COLO668 (cell line): ENCODE measurements at regions not wholly inside any gene's neighbourhood (a gene's known extent, or its start where the extent isn't known, plus 50 kb on each side); places are given as distances from the start of the nearest gene placed in this dataset.

Experiments used
- DNase-seq: peaks from one replicate; lab custom pipeline; 2025; ENCODE audit not compliant: unreplicated experiment; lab: John Stamatoyannopoulos, UW

DNA sequence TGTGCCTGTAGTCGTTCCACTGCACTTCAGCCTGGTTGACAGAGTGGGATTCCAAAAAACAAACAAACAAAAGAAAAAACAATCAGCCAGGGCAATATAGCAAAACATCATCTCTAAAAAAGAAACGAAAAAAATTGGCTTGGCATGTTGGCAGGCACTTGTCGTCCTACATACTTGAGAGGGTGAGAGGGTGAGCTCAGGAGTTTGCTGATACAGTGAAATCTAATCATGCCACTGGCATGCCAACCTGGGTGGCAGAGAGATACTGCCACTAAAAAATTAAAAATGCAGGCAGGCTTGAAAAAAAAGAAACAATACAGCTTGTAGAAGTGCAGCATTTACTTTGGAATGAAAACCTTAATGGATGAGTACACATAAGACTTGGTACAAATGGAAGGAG lies 282.9 kb upstream of the RGPD4 start:
- no peak for DNase-seq

DNA sequence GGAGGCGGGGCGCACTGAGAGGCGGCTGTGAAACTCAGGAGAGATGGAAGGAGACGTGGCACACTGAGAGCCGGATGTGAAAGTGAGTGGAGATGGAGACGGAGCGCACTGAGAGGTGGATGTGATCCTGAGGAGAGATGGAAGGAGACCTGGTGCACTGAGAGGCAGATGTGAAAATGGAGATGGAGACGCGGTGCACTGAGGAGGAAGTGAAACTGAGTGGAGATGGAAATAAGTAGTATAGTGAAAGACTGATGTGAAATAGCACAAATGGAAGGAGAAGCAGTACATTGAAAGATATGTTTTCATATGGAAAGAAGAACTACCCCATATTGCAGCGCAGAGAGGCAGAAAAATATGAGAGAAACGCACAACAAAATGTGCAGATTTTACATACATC lies 281.6 kb upstream of the RGPD4 start:
- DNase-seq, result no peak

DNA sequence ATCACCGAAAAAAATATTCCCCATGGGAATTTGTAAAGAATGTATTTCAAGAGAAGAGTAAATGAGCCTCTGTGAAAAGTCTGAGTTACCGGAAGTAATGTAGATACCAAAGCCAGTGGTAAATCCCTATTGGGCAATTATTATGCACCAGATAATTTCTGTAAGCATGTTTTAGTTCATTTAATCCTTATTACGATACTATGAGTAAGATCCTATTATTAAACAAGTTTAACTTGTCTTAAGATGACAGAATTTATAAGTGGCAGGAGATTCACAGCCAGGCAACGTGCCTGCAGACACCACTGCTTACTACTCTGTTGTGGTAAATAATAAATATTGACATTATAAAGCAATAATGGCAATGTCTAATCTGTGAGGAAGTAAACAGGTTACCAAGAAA lies 280.8 kb upstream of the RGPD4 start:
- no peak for DNase-seq

GRCh38 chr2:107548216-107548615 lies 278.5 kb upstream of the RGPD4 start:
- no peak for DNase-seq

DNA sequence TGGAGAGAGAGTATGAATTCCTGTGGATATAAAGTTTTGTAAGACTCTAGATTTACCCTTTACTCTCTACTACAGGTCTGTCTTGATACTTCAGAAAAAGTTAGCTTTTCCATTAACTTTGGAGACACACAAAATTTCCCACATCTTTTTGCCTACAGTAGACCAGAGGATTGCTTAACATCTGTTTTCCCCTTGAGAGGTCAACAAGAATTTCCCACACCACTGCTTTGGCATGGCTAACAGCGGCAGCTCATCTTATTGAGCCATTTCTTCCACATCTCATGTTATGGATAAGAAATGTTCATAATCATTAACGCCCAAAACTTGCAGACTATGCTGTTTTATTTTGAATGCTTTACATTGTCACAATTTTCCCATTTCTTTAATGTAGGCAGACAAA lies 273.6 kb upstream of the RGPD4 start:
- DNase-seq, result no peak

DNA sequence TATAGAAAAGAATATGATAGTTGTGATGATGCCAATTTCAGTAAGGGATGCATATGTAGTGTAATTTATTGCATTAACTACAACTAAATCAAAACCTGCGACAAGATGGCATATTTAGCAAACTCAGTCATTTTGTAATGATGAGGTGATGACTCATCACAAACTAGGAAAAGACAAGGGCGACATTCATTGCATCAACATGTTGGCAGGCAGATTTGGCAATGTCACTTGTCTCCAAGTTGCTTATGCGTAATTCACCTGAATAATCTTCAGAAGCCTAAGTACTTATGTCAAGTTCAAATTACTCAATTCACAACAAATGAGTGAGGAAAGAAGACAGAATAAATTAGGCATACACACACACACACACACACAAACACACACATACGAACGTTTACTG lies 273.2 kb upstream of the RGPD4 start:
- DNase-seq, result no peak

DNA sequence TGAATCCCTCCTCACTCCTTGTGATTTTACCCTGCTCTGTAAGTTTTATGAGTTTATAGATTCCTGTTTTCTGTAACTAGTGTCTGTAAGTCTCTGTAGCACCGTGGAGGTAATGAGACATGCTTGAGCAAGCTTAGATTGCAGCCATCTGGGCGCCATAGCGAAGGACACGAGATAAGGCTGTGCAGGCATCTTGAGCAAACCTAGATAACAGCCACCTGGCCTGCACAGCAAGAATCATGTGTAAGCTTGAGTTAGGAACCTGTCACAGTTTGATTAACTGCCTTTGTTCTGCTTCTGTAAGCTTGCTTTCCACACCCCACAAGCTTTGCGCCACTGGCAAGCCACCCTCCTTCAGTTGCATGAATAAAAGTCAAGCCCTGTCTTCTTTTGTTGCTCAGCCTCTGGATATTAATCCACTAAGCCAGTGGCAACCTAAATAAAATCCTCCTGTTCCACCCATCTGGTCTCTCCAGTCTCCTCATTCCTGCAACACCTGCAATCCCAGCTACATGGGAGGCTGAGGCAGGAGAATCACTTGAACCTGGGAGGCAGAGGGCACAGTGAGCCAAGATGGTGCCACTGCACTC lies 270.6 kb upstream of the RGPD4 start:
- DNase-seq, result no peak

DNA sequence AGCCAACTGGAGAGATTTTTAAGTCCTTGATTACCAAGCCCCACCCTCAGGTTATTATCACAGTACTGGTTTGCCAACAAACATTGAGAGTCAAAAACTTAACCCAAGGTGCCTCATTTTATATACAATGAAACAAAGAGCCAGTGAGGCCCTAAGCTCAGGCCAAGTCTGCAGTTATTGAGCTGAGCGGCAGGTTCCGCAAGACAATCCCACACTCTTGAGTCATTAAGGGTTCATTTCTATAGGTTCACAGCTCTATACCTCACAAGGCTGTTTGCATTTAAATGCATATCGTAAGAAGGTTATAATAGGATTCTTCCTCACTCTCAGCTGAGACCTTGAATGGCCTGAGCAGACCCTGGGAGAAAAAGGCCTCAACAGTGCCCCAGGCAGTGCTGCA lies 268.4 kb upstream of the RGPD4 start:
- DNase-seq, result no peak

- DNase-seq, result no peak
Observed at GRCh38 chr2:107569496-107569895, 257.2 kb upstream of the RGPD4 start.

DNA sequence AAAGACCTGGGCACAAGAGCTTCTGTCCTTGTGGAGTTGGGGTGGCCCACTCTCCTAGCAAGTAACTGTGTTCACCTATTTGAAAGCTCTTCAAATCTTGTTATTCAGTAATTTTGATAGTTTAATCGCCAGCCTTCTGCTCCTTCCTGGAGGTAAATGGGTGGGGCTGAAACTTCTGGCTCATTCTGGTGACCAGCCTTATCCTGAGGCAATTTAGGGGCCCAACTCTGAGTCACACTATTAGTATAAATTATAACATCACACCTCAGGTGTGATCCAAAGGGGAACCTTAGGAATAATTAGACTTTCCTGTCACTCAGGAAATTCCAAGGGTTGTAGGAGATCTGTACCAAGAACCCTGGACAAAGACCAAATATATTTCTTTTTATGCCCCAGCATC lies 255.8 kb upstream of the RGPD4 start:
- DNase-seq, result no peak

DNA sequence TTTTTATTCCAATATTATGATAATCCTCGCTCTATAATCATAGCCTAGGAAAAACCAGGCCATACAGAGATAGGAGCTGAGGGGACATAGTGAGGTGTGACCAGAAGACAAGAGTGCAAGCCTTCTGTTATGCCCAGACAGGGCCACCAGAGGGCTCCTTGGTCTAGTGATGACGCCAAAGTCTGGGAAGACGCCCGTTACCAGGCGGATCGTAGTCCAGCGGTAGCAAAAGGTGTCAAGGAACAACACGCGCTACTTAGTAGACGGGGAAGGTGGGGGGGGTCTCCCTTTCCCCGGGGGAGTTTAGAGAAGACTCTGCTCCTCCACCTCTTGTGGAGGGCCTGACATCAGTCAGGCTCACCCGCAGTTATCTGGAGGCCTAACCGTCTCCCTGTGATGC lies 253.8 kb upstream of the RGPD4 start:
- DNase-seq, result peak; percentile 9

GRCh38 chr2:107576991-107577390 lies 249.7 kb upstream of the RGPD4 start:
- DNase-seq, result no peak

DNA sequence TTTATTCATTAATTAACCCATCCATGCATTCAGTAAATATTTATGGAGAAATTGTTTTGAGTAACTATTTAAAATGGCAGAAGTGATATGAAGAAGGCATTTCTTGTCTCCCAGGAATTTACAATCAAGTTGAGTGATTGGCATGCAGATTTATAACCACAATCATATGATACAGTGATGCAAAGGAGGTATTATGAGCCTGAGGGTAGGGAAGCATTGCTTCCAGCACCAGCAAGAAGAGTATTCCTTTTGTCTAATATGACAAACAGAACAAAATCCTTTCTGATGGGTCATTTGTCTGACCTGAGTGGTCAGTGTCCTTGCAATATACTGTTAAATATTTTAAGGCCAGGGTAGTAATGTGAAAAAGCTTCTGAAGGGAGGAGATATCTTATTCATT lies 244.2 kb upstream of the RGPD4 start:
- no peak for DNase-seq

GRCh38 chr2:107584577-107584976 lies 242.1 kb upstream of the RGPD4 start:
- no peak for DNase-seq

DNA sequence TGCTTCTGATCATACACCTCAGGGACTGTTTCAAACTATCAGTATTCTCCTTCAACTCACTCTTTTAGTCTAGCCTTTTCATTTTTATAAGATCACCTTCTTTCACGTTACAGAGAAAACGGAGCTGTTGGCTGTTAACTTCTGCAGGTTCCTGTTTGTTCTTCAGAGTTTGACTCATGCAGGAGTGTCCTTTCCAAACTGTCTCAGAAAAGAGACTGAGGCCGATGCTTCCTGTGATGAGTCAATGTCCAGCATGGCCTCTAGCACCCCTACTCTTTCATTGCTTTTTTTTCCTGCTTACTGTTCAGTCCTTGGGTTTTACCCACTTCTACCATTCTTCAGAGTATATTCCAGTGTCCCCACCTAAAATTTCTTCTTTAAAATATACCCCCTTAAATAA lies 240.8 kb upstream of the RGPD4 start:
- no peak for DNase-seq

DNA sequence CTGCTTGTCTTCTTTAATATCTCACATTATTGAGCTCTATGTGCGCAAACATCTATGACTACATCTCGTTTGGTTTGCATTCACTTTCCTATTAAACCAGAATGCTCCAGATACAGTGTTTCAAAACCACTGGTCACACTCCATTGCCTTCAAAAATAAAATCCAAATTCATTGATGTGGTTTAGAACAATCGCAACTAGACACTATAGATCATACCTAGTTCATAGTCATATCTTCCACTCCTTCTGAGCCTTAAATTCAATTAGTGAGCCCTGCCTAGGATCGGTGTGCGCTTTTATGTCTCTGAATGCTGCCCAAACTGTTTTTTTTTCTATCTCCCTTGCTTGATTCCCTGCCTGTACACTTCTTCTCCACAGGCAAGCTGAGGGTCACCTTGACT lies 238.5 kb upstream of the RGPD4 start:
- no peak for DNase-seq

- DNase-seq, result no peak
Observed at GRCh38 chr2:107589079-107589491, 237.6 kb upstream of the RGPD4 start.

DNA sequence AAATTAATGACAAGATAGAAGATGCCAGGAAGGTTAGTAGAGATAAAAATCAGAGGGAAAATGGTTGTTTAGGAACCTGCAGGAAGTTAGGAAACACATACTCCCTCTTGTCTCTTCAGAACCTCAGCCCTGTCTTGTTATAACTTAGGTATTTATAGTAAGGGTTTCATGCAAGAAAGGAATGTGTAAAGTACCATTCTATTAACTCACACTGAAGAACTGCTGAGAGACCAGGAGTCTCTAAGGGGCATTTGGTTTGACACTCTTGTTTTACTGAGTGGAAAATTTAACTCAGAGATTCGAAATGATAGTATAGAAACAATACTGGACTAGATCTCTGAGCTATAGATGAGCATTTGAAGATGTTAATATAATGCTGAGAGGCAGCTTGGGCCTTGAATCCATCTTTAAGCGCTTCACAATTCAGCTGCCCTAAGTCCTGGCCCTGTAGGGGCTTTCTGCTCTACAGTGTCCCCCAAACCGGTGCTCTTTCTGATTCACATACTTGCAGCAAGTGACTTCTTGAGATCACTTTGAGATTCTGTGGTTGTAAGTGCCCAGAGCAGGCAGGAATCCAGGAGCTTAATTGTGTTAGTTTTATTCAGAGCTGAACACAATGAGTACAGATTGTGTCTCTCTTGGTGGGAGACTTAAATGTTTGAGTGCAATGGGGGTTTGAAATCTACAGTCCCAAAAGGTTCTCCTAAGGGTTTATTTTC lies 235.0 kb upstream of the RGPD4 start:
- no peak for DNase-seq

GRCh38 chr2:107592280-107592624 lies 234.4 kb upstream of the RGPD4 start:
- DNase-seq, result no peak

DNA sequence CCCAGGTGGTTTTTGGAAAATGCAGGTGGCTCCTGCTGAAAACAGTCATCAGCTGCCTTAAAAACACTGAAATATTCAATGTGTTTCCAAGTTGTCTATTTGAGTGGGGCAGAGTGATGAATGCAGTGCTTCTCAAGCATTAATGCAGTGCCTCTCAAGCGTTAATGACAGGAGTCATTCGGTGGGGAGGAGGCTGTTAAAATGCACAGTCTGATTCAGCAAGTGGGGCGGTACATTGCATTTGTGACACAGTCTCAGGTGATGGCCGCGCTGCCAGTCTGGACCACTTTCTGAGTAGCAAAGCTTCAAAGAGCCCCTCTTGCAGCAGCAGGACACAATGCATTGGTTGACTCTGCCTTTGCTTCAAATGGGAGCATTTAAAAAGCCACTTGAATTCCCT lies 231.4 kb upstream of the RGPD4 start:
- DNase-seq, result no peak

GRCh38 chr2:107595749-107596148 lies 230.9 kb upstream of the RGPD4 start:
- no peak for DNase-seq

DNA sequence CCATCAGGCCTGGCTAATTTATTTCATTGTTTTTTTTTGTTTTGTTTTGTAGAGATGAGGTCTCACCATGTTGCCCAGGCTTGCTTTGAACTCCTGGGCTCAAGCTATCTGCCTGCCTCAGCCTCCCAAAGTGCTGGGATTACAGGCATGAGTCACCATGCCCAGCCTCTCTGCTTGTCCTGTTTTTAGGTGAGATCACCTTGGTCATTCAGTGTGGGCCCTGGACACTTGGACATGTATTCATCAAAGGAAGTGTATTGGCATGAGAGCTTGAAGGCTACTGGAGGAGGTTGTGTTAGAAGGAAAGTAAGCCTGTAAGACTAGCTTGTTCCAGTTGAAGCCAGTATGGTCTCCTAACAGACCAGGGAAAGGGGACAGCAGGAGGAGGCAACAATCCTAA lies 229.2 kb upstream of the RGPD4 start:
- no peak for DNase-seq

DNA sequence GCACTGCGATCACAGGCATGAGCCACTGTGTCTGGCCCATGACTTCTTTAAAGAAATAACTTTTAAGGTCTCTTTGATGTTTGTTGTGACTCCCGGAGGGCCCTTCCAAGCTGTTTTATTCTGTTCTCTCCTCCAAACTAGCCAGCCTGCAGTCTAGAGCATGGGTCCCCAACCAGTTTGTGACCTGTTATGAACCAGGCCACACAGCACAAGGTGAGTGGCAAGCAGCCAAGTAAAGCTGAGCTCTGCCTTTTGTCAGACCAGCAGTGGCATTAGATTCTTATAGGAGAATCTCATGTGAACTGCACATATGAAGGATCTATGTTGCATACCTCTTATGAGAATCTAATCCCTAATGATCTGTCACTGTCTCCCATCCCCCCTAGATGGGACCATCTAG lies 223.9 kb upstream of the RGPD4 start:
- no peak for DNase-seq
